NCI-H1092 treated with DMSO at 0.1 percent for 48 hours (cell line): ENCODE measurements at regions not wholly inside any gene's neighbourhood (a gene's known extent, or its start where the extent isn't known, plus 50 kb on each side); places are given as distances from the start of the nearest gene placed in this dataset.
"Not testable (repeated sequence)": the region's sequence is repeated elsewhere in the genome, so short reads cannot be mapped to it uniquely, and the experiment has no call there.

ENCODE experiments used
- DNase-seq: peaks from one replicate; lab custom pipeline; 2025; lab: John Stamatoyannopoulos, UW

GRCh38 chr11:71153005-71153390, 99.4 kb downstream of the SHANK2 start:
- DNase-seq = no peak

DNA sequence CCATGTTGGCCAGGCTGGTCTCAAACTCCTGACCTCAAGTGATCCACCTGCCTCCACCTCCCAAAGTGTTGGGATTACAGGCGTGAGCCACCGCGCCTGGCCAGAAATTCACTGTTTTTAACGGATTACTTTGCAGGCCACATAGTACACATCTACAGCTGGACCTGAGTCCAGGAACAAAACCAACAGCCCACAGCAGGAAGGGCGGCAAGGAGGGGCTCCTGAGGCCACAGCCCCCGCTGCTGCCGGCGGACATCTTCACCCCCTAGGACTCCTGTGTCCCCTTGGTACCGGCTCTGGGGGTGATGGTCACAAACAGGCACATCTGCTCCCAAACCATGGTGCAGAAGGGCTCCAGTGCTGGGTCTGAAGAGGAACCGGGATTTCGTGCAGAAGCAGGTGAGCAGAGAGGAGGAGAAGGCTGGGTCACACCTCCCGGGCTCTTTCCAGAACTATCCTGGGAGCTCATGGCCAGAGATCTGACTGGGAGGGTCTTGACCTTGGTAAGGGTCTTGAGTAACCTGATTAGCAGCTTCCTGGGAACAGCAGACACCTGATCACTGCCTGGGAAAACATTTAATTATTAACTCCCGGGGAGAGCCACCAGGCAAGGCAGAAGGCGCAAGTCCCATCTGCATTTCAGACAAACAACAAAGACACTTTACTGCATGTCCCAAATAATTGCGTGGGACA, 99.9 kb downstream of the SHANK2 start:
- not testable (repeated sequence) for DNase-seq

DNA sequence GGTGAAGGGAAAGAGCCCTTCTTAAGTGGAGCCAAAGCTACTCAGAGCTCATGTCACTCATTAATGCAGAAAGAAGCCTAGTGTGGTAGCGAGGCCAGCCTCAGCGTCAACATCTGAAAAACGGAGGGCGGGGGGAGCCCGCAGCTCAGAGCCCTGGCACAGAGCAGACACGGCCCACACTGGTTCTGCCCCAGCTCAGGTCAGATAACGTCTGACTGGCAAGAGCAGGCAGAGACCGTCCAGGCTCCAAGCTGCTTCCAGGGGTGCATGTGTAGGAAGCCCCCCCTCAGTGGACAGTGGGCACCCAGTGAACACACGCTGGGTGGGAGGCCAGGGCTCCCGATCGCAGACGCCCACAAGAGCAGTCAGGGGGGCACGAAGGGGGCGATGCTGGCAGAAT, 100.8 kb downstream of the SHANK2 start:
- peak; percentile 43 for DNase-seq

GRCh38 chr11:71150859-71151258, 101.5 kb downstream of the SHANK2 start:
- no peak for DNase-seq

GRCh38 chr11:71148716-71149115, 103.7 kb downstream of the SHANK2 start:
- no peak for DNase-seq

GRCh38 chr11:71147331-71147730, 105.0 kb downstream of the SHANK2 start:
- DNase-seq = no peak

DNA sequence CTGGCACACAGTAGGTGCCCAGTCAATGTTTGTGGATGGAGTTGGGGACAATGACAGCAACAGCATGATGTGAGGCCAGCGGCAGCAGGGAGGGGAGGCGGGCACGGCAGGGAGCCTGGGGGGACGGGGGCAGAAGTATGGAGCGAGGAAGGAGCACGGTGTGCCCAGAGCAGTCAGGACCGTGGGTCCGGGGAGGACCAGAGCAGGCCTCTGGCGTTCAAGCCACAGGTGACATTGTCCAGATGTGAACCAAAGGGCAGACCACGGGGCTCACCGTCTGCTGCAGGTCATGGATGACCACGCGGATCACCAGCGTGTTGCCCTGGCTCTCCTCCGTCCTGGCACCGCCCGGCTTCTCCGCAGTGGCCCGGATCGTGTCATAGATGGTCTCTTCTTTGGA, 105.5 kb downstream of the SHANK2 start:
- DNase-seq = no peak

- DNase-seq = no peak
Observed at GRCh38 chr11:71145988-71146824, 106.2 kb downstream of the SHANK2 start.

GRCh38 chr11:71145368-71145767, 107.0 kb downstream of the SHANK2 start:
- DNase-seq = no peak

- no peak for DNase-seq
Observed at GRCh38 chr11:71144736-71145135, 107.6 kb downstream of the SHANK2 start.

GRCh38 chr11:71144010-71144409, 108.4 kb downstream of the SHANK2 start:
- no peak for DNase-seq

DNA sequence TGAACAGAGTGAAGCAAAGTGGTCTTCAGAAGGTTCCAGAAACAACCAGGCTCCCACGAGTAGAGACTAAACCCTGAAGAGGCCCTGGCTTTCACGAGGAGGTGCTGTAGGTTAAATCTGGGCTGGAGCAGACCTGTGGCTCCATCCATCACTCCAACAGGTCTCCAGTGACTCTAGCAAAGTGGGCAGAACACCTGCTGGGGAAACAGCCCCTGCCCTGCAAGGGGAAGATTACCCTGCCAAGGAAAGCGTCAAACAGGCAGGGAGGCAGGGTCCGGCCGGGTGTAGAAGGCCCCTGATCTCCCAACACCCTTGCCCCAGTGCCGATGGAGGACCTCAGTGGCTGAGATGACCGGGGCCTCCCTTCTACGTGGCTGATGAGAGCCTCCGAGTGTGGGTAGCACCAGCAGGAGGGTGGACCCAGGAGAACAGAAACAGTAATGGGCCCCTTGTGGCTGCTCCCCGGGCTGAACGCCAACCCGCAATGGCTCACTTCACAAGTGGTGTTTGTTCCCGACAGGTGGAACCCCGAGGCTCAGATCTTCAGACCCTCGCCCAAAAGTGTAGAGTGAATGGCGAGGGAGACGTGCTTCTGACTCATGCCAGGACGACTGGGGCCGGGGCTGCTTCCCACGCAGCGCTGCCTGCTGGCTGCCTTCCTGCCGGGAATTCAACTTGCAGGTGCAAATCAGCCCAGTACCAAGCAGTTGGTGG, 112.0 kb downstream of the SHANK2 start:
- DNase-seq = peak; percentile 98

- peak; percentile 89 for DNase-seq
Observed at GRCh38 chr11:71139516-71140205, 112.7 kb downstream of the SHANK2 start.

DNA sequence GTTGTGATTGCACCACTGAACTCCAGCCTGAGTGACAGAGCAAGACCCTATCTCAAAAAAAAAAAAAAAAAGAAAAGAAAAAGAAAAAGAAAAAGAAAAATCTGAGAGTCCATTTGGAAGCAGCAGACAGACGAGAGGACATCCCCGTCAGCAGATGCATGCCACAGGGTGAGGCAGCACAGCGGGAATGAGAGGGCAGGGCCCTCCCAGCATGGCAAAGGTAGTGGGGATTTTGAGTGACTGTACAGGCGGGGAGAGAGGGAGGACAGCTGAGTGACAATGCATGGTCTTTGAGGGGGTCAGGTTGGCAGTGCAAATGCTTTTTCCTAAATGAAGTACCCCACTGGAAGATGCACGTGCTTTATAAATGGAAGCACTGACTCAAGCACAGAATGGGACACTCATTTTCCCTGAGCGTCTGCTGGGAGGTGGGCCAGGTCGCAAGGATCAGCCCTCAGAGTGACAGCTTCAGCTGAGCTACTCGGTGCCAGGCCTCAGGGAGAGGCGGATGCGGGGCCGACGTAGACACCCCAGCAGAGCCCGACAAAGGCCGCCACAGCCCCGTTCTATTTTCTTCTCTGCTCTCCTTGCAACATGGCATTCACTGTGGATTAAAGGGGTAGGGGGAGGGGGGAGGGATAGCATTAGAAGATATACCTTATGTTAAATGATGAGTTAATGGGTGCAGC, 113.5 kb downstream of the SHANK2 start:
- DNase-seq = peak; percentile 81

- no peak for DNase-seq
Observed at GRCh38 chr11:71137376-71137775, 115.0 kb downstream of the SHANK2 start.

DNA sequence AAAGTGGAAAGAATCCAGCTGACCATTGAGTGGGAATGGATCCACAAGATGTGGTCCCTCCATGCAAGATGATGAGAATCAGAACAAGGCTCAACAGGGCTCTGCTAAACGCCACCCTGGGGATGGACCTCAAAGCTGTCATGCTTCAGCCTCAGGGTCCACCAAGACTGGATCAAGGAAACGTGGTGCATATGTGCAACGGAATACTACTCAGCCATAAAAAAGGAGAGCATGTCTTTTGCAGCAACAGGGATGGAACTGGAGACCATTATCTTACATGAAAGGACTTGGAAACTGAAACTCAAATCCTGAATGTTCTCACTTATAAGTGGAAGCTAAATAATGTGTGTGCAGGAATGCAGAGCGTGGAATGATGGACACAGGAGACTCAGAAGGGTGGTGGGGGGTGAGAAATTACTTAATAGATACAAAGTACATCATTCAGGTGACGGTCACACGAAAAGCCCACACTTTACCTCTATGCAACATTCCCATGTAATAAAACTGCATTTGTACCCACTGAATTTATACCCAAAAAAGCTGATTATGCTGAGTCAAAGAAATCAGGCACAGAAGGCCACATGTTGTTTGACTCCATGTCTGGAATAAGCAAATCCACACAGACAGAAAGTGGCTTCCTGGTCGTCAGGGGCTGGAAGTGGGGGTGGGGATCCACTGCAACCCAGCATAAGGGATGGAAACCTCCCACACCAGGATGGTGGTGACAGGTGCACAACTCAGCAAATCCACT, 116.1 kb downstream of the SHANK2 start:
- no peak for DNase-seq

DNA sequence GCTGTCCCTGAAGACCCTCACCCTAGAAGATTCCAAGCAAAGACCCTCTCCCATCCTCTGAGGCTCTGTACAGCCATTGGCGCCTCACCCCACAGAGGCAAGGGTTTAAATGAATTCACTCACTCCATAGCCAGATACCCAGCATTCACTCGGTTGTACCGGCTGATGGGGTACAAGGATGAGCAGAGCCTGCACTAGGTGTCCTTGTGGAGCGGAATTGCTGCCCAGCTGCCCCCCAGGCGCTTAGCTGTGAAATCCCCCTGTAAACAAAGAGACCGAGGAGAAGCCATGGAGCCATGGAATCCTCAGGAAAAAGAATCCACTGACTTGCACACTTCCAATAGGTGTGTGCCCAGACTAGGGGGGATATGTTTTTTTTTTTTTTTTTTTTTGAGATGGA, 117.3 kb downstream of the SHANK2 start:
- no peak for DNase-seq

- no peak for DNase-seq
Observed at GRCh38 chr11:71133946-71134345, 118.4 kb downstream of the SHANK2 start.

DNA sequence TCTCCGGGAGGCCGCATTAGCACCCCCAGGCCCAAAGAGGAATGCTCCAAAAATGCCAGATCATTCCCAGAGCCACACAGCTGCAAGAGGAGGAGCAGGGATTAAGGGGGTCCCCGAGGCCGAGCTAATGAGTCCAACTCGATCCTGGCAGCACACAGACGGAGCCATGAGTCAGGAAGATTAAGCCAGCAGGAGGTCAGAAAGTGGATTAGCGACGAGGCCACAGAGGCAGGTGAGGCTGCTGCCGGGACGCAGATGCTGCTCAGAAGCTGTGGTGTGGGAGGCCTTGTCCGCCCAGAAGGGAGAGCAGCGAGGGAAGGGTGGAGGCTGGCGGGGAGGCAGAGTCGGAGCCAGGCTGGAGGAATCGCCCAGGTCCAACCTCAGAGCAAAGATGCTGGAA, 120.5 kb downstream of the SHANK2 start:
- DNase-seq = no peak

DNA sequence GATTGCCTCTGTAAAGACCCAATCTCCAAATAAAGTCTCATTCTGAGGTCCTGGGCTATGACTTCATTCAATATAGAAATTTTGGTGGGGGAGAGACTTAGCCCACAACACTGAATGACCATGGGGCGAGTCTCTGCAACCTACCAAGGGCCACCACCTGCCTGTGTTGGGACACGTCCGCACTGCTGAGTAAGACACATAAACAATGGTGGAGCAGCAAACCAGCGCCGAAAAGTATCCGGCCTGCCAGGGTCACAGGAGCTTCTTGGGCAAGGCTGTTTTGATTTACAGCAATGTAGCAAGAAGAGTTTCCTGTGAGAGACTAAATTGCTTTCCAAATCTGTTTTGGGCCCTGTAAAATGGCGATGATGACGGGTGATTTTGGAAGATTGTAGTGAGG, 122.3 kb downstream of the SHANK2 start:
- no peak for DNase-seq

DNA sequence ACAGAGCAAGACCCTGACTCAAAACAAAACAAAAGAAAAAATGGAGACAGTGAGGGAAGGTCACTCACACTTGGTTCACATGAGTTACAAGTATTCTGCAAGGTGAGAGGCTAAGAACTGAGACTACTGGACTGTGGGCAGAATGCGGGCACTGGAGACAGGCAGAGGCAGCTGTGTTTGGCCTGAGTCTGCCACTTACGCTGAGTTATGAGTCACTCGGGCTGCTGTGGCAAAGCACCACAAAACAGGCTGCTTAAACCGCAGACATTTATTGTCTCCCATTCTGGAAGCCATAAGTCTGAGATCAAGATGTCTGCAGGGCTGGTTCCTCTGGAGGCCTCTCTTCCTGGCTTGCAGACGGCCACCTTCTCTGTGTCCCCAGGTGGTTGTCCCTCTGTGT, 122.8 kb downstream of the SHANK2 start:
- no peak for DNase-seq
